HL-60/S4 treated with retinoic acid at 250 ng/mL for 4 days and 3 days (cell line): ENCODE measurements at regions not wholly inside any gene's neighbourhood (a gene's known extent, or its start where the extent isn't known, plus 50 kb on each side); places are given as distances from the start of the nearest gene placed in this dataset.

Source experiments
- in situ Hi-C: fragments of 300-500 bp; cut with MboI; formaldehyde crosslinking; loops from 2 replicates; pipeline ENCODE4 v1.7.0; 2022; ENCODE audit warnings: low sequenced_read_pairs

GRCh38 chr11:116643521-116643920 lies 129.3 kb downstream of the BUD13 start:
- in situ Hi-C loops = no loop called here

DNA sequence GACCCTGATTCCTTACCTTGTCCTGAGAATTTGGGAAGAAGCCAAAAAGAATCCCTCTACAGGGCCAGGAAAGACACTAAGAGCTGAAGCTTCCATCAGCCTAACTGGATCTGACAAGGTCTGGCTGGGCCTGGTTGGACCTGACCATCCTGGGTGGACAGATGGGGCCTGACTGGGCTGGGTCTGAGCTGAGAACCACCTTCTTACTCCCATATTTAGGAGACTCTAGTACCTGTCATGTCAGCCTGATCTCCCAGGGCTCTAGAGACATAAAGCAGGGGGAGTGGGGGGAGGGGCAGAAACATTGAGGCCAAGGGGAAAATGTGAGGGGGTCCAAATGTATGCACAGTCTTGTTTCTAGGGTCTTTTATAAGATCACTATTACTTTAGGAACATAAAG lies 129.9 kb downstream of the BUD13 start:
- in situ Hi-C loops = no loop called here

DNA sequence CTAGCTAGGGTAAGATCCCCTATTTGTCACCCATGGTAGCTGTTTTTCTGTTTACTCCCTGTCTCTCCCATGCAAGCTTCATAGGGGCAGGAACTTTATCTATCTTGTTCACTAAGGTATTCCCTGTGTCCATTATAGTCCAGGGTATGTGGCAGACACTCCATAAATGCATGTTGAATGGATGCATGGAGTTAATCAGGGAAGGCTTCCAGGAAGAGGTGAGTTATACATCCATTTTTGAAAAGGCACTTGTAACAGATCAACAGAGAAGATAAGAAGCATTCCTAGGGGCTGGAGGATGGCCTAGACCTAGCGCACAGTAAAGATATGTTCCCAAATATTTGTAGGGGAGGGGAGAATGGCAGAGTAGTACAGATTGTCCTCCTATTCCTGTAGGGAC lies 130.3 kb downstream of the BUD13 start:
- in situ Hi-C loops = no loop called here

GRCh38 chr11:116641561-116642045 lies 131.2 kb downstream of the BUD13 start:
- in situ Hi-C loops = no loop called here

DNA sequence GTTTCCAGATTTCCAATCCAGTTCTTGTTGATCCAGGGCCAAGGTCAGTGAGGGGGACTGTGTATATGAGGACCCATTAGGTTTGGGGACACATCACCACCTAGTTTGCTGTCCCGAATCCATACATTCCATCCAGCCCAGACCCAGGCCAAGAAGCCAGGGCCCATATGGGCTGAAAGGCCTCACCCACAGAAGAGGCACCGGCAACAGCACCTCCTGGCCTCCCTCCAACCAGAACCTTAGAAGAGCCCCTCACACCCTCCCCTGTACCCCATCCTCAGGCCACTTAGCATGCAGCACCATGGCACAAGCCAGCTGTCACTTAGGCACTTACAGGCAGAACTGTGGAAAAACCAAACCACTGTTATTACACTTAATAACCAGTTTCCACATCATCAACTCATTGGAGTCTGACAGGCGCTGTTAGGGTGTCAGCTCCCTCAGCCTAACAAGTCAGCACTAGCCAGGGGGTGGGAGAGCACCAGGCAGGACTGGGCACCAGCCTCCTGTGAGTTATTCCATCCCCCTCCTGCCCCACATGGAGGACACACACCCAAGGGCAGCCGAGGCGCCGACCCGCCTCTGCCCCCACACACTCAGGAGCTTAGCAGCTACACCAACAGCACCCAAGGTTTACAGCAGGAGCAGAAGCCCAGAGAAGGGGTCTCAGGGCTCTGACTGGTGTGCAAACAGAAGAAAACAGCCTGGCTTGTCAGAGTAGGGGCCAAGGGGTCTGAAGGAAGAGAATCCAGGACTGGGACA lies 132.0 kb downstream of the BUD13 start:
- in situ Hi-C loops = no loop called here

DNA sequence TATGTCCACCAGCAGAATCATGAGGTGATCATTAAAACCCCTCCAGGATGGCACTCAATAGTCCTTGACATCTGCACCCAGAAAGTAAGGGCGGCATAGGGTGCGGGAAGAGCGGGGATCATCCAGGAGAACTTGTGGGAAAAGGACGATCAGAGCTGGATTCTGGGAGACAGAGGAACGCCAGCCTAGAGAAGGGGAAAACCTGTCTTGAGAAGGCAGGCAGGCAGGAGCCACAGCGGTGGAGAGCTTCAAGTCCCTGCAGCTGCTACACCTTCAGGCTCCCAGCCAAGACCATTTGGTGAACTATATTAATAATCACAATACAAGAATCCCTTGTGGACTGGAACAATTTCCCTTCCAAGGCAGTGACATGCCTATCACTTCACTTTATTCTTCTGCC lies 134.3 kb downstream of the BUD13 start:
- in situ Hi-C loops = no loop called here

DNA sequence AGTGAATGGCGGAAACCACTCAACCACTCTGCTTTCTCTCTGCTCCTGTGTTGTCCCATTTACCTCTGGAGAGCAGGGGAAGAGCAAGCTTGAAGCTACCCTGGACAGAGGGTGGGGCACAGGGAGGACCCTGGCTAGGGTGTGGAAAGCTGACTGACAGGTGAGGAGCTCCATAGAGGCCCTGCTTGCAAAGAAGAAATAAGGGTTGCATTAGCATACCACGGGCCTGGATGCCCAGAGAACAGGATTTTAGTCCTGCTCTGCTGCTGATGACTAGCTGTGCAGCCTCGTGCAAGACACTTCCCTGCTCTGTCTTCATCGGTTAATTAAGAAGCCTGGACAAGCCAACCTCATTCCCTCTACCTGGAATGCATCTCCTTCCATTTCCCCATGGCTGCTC lies 135.0 kb downstream of the BUD13 start:
- in situ Hi-C loops = no loop called here

DNA sequence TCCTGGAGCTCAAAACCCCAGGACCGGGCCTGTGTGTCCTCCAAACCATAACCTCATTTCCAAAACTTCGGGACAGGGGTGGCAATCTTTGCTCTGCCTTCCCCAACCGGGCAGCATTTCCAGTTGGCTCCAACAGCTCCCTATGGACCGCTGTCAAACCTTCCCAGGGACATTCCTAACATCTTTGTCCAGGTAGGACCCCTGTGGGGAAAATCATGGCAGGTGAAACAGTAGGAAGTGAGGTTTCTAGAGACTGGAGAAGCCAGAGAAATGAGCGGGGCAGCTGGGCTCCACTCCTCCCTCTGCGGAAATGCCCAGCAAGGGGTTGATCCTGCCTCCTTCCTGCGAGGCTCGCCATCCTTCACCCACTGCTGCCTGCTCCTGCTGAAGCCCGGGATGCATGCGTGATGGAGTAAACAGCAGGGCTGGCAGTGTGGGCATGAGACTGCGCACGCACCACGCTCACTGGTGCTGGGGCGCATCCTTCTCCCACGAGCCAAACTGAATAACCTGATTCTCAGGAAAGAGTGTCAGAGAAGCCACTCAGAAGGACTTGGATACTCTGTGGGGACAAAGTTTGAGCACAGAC lies 136.4 kb downstream of the BUD13 start:
- in situ Hi-C loops = no loop called here

GRCh38 chr11:116631201-116631600 lies 141.6 kb downstream of the BUD13 start:
- in situ Hi-C loops = no loop called here

GRCh38 chr11:116618461-116618860 lies 154.3 kb downstream of the BUD13 start:
- in situ Hi-C loops = no loop called here

GRCh38 chr11:116615211-116615865 lies 157.4 kb downstream of the BUD13 start:
- in situ Hi-C loops = no loop called here

DNA sequence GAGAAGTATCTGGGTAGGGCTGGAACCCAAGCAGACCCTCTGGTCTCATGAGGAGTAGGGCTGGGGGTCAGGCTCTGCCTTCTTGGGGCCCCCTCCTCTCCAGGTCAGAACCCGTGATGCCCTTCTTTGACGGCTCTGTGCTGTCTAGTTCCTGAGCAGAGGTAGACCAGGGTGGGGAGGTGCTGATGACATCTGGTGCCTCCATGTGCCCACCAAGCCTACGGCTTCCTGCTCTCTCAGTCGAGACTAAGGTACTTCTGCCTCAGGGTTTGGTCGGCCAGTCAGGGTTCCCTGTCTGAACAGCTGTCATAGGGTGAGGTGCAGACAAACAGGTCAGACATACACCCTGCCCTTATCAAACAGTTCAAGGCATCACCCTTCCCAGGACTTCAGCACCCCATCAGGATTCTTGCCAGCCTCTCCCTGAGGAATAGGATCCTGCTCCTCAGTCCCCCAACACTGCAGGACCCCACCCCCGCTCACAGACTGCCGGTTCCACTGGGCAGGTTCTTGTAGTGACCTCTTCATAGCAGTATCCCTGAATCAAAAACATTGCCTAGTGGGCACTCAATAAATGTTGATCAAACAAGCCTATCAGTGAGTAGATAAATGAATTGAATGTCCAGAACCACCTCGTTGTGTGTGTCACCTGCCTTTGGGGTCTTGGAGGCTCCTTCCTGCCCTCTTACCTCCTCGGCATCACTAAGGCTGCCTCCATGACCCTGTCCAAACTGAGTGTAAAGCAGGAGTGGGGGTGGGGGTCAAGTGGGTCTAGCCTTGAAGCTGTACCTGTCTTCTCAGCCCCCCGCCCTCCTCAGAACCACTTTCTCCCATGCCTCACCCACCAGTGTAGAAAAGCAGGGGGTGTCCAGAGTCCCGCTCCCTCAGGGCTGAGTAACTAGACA lies 158.2 kb downstream of the BUD13 start:
- in situ Hi-C loops = no loop called here

DNA sequence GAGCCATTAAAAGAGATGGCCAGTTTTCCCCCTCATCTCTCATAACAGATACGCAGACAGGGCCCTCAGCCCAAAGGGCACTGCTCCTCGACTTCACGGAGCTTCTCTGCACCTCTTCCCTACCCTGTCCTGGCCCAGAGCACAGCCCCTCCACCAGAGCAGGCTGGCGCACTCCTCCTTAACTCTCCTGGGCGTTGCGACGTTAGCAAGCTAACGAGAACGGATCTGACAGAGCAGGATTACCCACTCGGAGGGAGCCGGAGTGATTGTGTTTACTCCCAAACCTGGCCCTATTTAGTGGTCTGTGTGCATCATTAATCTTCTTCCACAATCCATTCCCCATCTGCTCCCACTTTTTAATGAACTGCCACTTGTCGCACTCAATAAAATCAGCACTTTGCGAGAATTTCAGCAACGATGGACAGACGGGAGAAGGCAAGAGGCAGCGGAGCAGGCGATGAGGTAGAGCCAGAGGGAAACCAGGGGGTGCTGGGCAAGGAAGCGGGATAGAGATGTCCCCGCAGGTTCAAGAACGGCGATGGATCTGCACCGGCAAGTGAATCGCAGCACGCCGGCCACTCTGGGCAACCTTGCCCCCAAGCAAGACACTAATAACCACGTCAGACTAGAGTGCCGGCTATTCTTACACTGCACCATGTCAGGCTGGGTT lies 159.4 kb downstream of the BUD13 start:
- in situ Hi-C loops = no loop called here

DNA sequence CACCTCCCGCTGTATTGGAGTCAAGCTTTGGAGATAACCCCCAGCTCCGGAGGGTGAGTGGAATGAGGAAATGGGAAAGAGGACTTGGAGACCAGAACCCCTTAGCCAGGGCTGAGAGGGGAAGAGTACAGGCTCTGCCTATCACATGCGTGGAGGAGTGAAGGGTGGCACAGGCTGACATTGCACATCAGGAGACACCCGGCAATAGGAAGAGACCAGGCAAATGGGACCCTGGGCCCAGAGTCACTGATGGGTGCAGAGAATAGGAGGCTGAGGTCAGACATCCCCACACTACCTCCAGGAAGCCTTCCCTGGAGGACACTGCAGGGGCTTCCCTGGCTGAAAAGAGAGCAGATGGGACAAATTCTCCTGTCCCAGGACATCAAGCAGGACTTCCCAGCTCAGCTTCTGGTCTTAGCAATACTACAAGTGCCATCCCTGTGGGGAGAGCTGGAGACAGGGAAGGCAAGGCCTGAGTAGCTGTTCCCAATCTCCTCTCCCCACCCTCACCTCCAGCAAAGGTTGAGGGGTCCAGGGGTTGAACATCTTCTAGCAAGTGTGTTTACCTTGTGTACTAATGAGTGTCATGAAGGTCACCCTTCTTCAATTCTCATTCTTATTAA lies 160.7 kb downstream of the BUD13 start:
- in situ Hi-C loops = no loop called here

DNA sequence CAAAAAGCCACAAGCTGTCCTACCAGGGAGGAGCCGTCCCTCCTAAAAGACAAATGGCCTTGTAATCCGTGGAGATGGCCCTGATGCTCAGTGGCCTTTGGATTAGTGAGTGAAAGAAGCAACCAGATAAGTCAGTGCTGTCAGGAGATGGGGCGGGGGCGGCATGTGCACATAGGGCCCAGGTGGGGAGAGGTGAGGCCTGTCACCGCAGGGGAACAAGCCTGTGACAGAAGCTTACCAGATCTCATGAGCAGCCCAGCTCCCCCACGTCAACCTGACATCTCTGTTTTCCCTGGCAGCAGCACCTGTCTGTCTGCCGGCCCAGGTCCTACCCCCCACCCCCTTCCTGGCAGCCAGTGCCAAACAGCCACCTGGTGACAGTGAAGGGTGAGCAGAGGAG lies 162.6 kb downstream of the BUD13 start:
- in situ Hi-C loops = no loop called here

DNA sequence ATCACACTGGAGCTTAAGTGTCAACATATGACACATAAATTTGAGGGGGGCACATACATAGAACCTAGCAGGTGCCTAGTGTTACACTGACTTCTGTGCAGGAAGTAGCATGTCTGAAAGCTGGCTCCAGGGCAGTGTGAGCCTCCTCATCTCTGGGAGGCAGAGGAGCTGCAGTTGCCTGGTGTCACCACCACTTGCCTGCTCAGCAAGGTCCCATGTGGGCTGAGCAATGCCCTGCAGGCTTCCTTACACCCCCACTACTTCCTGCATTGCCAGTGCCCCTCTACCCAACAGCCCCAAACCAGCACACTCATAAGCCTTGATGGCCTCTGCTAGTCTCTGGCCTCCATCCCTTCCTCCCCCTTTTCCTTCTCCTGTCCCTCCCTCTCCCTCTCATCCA lies 165.8 kb downstream of the BUD13 start:
- in situ Hi-C loops = no loop called here

- in situ Hi-C loops = no loop called here
Measured at GRCh38 chr11:116605543-116606459, 167.0 kb downstream of the BUD13 start.

DNA sequence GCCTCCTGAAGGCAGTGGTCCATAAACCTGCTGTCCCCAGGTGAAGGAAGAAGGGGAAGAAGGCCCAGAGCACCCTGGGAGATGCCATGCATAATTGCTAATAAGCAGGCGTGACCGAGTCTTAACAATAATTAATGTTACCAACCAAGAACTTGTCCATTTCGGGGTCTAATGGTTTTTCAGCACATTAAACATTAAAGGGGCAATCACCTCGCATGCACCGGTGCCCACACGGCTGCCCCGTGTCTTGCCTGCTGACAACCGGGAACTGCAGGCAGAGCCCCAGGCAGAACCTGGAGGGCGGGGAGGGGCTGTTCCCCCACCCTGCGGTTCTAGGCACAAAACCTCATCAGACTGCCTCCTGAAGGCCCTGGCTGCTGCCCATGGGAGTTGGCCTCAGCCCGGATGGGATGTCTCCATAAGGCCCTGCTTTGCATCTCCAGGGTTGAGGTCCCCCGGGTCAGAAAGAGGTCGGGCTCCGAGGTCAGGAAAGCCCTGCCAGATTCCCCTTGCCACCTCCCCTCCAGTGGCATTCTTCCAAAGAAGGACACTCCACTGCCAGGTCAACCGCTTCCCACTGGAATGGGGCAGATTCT lies 169.0 kb downstream of the BUD13 start:
- in situ Hi-C loops = no loop called here

GRCh38 chr11:116602637-116602942 lies 170.2 kb downstream of the BUD13 start:
- in situ Hi-C loops = no loop called here
